NCI-H446 (cell line): ENCODE measurements at regions not wholly inside any gene's neighbourhood (a gene's known extent, or its start where the extent isn't known, plus 50 kb on each side); places are given as distances from the start of the nearest gene placed in this dataset.
A peak's percentile ranks its signal among the peaks of the same experiment; 100 is the strongest.

ENCODE experiments used
- DNase-seq, 2 experiments: peaks; one replicate each; lab custom pipeline; 2025; lab: John Stamatoyannopoulos, UW

GRCh38 chr6:41471064-41471895, 74.9 kb upstream of the FOXP4 start:
- DNase-seq: no peak

GRCh38 chr6:41474213-41474933, 71.8 kb upstream of the FOXP4 start:
- DNase-seq: no peak

GRCh38 chr6:41475164-41475563, 71.0 kb upstream of the FOXP4 start:
- DNase-seq: no peak

GRCh38 chr6:41475737-41476357, 70.3 kb upstream of the FOXP4 start:
- DNase-seq: no peak

- no peak for DNase-seq
Measured at GRCh38 chr6:41476401-41476800, 69.8 kb upstream of the FOXP4 start.

GRCh38 chr6:41477572-41477971, 68.6 kb upstream of the FOXP4 start:
- DNase-seq: no peak

GRCh38 chr6:41483943-41484342, 62.2 kb upstream of the FOXP4 start:
- DNase-seq: no peak

GRCh38 chr6:41487860-41488432, 58.2 kb upstream of the FOXP4 start:
- no peak for DNase-seq

- peak in 1 of 2 experiments; percentile 37 for DNase-seq
Measured at GRCh38 chr6:41488433-41489119, 57.6 kb upstream of the FOXP4 start.

- DNase-seq: no peak
Measured at GRCh38 chr6:41489120-41489851, 56.9 kb upstream of the FOXP4 start.

- DNase-seq: no peak
Measured at GRCh38 chr6:41492261-41492891, 53.8 kb upstream of the FOXP4 start.

- DNase-seq: no peak
Measured at GRCh38 chr6:41494212-41495110, 51.7 kb upstream of the FOXP4 start.
